ENCODE measurements at regions not wholly inside any gene's neighbourhood (a gene's known extent, or its start where the extent isn't known, plus 50 kb on each side); places are given as distances from the start of the nearest gene placed in this dataset.
"Not testable (repeated sequence)": the region's sequence is repeated elsewhere in the genome, so short reads cannot be mapped to it uniquely, and the experiment has no call there.

DNA sequence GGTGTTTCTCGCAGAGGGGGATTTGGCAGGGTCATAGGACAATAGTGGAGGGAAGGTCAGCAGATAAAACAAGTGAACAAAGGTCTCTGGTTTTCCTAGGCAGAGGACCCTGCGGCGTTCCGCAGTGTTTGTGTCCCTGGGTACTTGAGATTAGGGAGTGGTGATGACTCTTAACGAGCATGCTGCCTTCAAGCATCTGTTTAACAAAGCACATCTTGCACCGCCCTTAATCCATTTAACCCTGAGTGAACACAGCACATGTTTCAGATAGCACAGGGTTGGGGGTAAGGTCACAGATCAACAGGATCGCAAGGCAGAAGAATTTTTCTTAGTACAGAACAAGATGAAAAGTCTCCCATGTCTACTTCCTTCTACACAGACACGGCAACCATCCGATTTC lies 75.6 kb upstream of the SOD1 start:
- WGBS, 2 experiments (ENCODE audit: extremely low coverage in 1 of 2, insufficient coverage in 1 of 2, insufficient read length in 1 of 2, insufficient replicate concordance in 2 of 2, low coverage in 1 of 2, low lambda C conversion rate in 2 of 2, missing lambda C conversion rate in 1 of 2): 82% methylated on average over 8 of the region's 9 CpGs; no CpG with 5 or more reads in 1 of the 2 experiments
- not testable (repeated sequence) for H3K18ac ChIP-seq (ENCODE audit: extremely low read depth, low read length); H3K56ac ChIP-seq (replicated peaks; ENCODE audit: insufficient read length, low read depth, low read length); H3K9ac ChIP-seq (replicated peaks in 1 of 4; ENCODE audit: extremely low read depth in 1 of 4, low read depth in 3 of 4, low read length in 3 of 4); H3K4me3 ChIP-seq (ENCODE audit: extremely low read depth in 1 of 4, insufficient read depth in 2 of 4, low read depth in 3 of 4, low read length in 4 of 4); H2AFZ ChIP-seq (ENCODE audit: low read length); H2BK12ac ChIP-seq (ENCODE audit: low read depth, low read length); H2AK5ac ChIP-seq (ENCODE audit: low read depth, low read length); H3K79me2 ChIP-seq (ENCODE audit: control insufficient read depth in 1 of 2, insufficient read depth in 2 of 2, low read length in 2 of 2); FAIRE-seq; H3K4me1 ChIP-seq (replicated peaks in 1 of 4; ENCODE audit: control insufficient read depth in 3 of 4, insufficient read depth in 4 of 4, low read length in 3 of 4); H3K23me2 ChIP-seq (ENCODE audit: low read depth, low read length); H3K23ac ChIP-seq (ENCODE audit: insufficient read length); H3K4me2 ChIP-seq (ENCODE audit: insufficient read depth in 1 of 2, low read depth in 2 of 2, low read length in 2 of 2); H3K14ac ChIP-seq (ENCODE audit: insufficient read length); DNase-seq (ENCODE audit: low read depth in 1 of 2, low spot score in 2 of 2); H4K20me1 ChIP-seq (replicated peaks in 1 of 2; ENCODE audit: control insufficient read depth in 1 of 2, insufficient read depth in 2 of 2, low read length in 2 of 2); H2BK120ac ChIP-seq (replicated peaks; ENCODE audit: low read depth, low read length); H4K8ac ChIP-seq (ENCODE audit: extremely low read depth, insufficient read depth, low read length); H2BK5ac ChIP-seq (ENCODE audit: low read depth, low read length); H3K27ac ChIP-seq (ENCODE audit: low read depth, low read length); H4K5ac ChIP-seq (ENCODE audit: insufficient read length, low read depth, low read length); H4K91ac ChIP-seq (replicated peaks; ENCODE audit: insufficient read length, low read length); H3K4ac ChIP-seq (replicated peaks; ENCODE audit: insufficient read length, low read depth, low read length); H3K9me3 ChIP-seq (ENCODE audit: insufficient read depth in 2 of 2, low read depth in 1 of 2, low read length in 1 of 2); H3K27me3 ChIP-seq (replicated peaks in 1 of 4; ENCODE audit: control insufficient read depth in 3 of 4, extremely low read depth in 1 of 4, insufficient read depth in 3 of 4, low read length in 3 of 4); H3K36me3 ChIP-seq (ENCODE audit: control insufficient read depth in 2 of 4, insufficient read depth in 4 of 4, low read length in 3 of 4); H2BK15ac ChIP-seq (ENCODE audit: low read length); H2BK20ac ChIP-seq (ENCODE audit: low read length); H3K79me1 ChIP-seq (ENCODE audit: low read depth, low read length)
- POLR2A ChIA-PET (ENCODE audit: partially characterized antibody): interaction anchor here (1.1 kb wide), 1 partner anchor 26 kb away, joined by 3 read pairs; no protein-coding TSS in a partner anchor
- CTCF ChIA-PET (ENCODE audit: partially characterized antibody): interaction anchor here (1.2 to 5.9 kb wide), 3 partner anchors 45 to 125 kb away, joined by 4 to 50 read pairs (median 5); no protein-coding TSS in a partner anchor
